Fibroblast of lung (primary cell): ENCODE measurements at regions not wholly inside any gene's neighbourhood (a gene's known extent, or its start where the extent isn't known, plus 50 kb on each side); places are given as distances from the start of the nearest gene placed in this dataset.

Source experiments
- EZH2 ChIP-seq: IDR thresholded peaks from 2 replicates; pipeline ENCODE4 v1.5.1; 2012; ENCODE audit warnings: low read length, control low read depth, mild to moderate bottlenecking; ENCODE audit errors: missing control alignments
- TF ChIP-seq, protein P1 (sequence below), 2 donors: IDR thresholded peaks in 1 of 2; conservative IDR thresholded peaks in 1 of 2; 1 replicate in 1 of 2; 2 replicates in 1 of 2; pipeline ENCODE4 v1.5.1; 2011 to 2012; ENCODE audit warnings: low read length in 2 of 2, control low read depth in 1 of 2, inconsistent platforms in 1 of 2, low read depth in 1 of 2, mild to moderate bottlenecking in 1 of 2

DNA sequence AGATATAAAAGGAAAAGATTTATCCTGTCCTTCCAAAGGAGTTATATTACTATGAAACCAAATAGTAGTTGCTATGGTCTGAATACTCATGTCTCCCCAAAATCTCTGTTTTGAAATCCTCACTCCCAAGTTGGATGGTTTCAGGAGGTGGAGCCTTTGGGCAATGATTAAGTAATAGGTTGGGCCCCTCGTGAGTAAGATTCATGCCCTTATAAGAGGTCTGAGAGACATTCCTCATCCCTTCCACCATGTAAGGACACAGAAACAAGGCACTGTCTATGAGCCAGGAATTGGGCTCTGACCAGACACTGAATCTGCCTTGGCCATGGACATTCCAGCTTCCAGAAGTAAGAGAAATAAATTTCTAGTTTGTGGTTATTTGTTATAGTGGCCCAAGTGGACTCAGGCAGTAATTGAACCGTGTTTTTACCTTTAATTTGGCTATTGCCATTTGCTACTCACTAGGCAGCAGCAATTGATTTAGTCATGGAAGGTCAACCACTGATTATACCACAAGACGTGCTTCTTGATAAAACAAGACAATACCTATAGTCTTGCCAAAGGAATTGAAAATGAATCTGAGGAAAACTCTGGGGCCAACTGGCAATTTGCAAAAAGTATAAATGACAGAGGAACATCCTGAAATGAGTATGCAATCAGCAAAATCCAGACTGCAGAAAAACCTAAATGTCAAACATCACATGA is 717.4 kb upstream of the SPRY2 start:
- TF ChIP-seq, protein P1, sequence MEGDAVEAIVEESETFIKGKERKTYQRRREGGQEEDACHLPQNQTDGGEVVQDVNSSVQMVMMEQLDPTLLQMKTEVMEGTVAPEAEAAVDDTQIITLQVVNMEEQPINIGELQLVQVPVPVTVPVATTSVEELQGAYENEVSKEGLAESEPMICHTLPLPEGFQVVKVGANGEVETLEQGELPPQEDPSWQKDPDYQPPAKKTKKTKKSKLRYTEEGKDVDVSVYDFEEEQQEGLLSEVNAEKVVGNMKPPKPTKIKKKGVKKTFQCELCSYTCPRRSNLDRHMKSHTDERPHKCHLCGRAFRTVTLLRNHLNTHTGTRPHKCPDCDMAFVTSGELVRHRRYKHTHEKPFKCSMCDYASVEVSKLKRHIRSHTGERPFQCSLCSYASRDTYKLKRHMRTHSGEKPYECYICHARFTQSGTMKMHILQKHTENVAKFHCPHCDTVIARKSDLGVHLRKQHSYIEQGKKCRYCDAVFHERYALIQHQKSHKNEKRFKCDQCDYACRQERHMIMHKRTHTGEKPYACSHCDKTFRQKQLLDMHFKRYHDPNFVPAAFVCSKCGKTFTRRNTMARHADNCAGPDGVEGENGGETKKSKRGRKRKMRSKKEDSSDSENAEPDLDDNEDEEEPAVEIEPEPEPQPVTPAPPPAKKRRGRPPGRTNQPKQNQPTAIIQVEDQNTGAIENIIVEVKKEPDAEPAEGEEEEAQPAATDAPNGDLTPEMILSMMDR (conservative IDR thresholded peaks at IDR 0.05 in 1 of 2, IDR thresholded peaks at IDR 0.05 in 1 of 2; ENCODE audit: low read depth in 1 of 2, low read length in 2 of 2) = no peak
- TF ChIP-seq EZH2 = no peak
